AG09319 (cell line): ENCODE measurements at regions not wholly inside any gene's neighbourhood (a gene's known extent, or its start where the extent isn't known, plus 50 kb on each side); places are given as distances from the start of the nearest gene placed in this dataset.

Experiments
- DNase-seq: peaks from one replicate; pipeline ENCODE4 v3.0.0-alpha.2; 2010; ENCODE audit warnings: low read depth; ENCODE audit errors: extremely low read depth
- TF ChIP-seq, protein P1 (sequence below): IDR thresholded peaks from 2 replicates; pipeline ENCODE4 v1.5.1; 2011; ENCODE audit warnings: low read depth, mild to moderate bottlenecking, inconsistent platforms, low read length, moderate library complexity

GRCh38 chr12:92506891-92507290 lies 195.9 kb upstream of the PLEKHG7 start:
- TF ChIP-seq, protein P1, sequence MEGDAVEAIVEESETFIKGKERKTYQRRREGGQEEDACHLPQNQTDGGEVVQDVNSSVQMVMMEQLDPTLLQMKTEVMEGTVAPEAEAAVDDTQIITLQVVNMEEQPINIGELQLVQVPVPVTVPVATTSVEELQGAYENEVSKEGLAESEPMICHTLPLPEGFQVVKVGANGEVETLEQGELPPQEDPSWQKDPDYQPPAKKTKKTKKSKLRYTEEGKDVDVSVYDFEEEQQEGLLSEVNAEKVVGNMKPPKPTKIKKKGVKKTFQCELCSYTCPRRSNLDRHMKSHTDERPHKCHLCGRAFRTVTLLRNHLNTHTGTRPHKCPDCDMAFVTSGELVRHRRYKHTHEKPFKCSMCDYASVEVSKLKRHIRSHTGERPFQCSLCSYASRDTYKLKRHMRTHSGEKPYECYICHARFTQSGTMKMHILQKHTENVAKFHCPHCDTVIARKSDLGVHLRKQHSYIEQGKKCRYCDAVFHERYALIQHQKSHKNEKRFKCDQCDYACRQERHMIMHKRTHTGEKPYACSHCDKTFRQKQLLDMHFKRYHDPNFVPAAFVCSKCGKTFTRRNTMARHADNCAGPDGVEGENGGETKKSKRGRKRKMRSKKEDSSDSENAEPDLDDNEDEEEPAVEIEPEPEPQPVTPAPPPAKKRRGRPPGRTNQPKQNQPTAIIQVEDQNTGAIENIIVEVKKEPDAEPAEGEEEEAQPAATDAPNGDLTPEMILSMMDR, result no peak

GRCh38 chr12:92506460-92506859 lies 196.3 kb upstream of the PLEKHG7 start:
- no peak for DNase-seq
- TF ChIP-seq, protein P1, result no peak

More at GRCh38 chr12:92506891-92507290, 195.9 kb upstream of the PLEKHG7 start:
- DNase-seq, result no peak

- no peak for DNase-seq
- TF ChIP-seq, protein P1, result no peak
Observed at GRCh38 chr12:92505254-92506231, 197.2 kb upstream of the PLEKHG7 start.

DNA sequence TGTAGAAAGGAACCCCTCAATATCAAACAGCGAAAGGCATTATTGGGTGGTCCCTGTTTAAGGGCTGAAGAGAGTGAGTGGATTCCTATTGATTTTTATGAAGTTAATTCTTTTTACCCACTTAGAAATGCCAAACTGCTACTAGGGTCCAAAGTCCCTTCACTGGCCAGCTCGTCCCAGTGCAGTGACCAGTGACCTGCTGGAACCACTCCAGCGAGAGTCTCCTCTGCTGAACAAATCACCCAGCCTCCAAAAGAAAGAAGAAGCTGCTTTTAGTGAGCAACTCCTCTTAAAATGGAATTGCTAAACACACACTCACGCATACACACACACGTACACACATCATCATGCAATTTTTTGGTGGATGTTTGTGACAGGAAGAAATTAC lies 198.2 kb upstream of the PLEKHG7 start:
- TF ChIP-seq, protein P1, result no peak
- no peak for DNase-seq

- no peak for DNase-seq
- TF ChIP-seq, protein P1, result no peak
Observed at GRCh38 chr12:92503971-92504593, 198.7 kb upstream of the PLEKHG7 start.

GRCh38 chr12:92503029-92503931 lies 199.5 kb upstream of the PLEKHG7 start:
- TF ChIP-seq, protein P1, result no peak
- DNase-seq, result no peak
